CD4-positive, alpha-beta memory T cell (primary cell): ENCODE measurements at regions not wholly inside any gene's neighbourhood (a gene's known extent, or its start where the extent isn't known, plus 50 kb on each side); places are given as distances from the start of the nearest gene placed in this dataset.
"Not testable (repeated sequence)": the region's sequence is repeated elsewhere in the genome, so short reads cannot be mapped to it uniquely, and the experiment has no call there.

Experiments
- CTCF ChIA-PET: fragments of 350-600 bp; sonication (Branson Sonifier 250); formaldehyde crosslinking; loops from one replicate; lab custom pipeline; 2021; ENCODE audit warnings: inconsistent platforms; ENCODE audit not compliant: partially characterized antibody; lab: Charles Lee
- POLR2A ChIA-PET: fragments of 350-600 bp; sonication (Branson Sonifier 250); formaldehyde crosslinking; loops from one replicate; lab custom pipeline; 2021; ENCODE audit not compliant: partially characterized antibody; lab: Charles Lee
- DNase-seq, 5 donors: peaks; one replicate each; pipeline versions ENCODE4 v3.0.0 to v3.0.0-alpha.2; 2020 to 2022; ENCODE audit warnings: mixed read lengths in 1 of 5
- H3K27ac ChIP-seq: one replicate; pipeline ENCODE4 v1.7.0; 2013; ENCODE audit warnings: low read depth, low read length
- H3K27me3 ChIP-seq: 2 replicates; pipeline ENCODE4 v1.7.0; 2013; ENCODE audit warnings: mild to moderate bottlenecking, low read length, moderate library complexity; ENCODE audit not compliant: insufficient read depth
- H3K36me3 ChIP-seq: 2 replicates; pipeline ENCODE4 v1.7.0; 2013; ENCODE audit warnings: mild to moderate bottlenecking, low read length, moderate library complexity; ENCODE audit not compliant: insufficient read depth
- H3K4me1 ChIP-seq: 2 replicates; pipeline ENCODE4 v1.7.0; 2013; ENCODE audit warnings: mild to moderate bottlenecking, low read length, moderate library complexity; ENCODE audit not compliant: insufficient read depth
- H3K4me3 ChIP-seq, 2 donors: one replicate each; pipeline ENCODE4 v1.7.0; 2013; ENCODE audit warnings: low read length in 2 of 2, mild to moderate bottlenecking in 1 of 2
- H3K9me3 ChIP-seq, 2 donors: one replicate each; pipeline ENCODE4 v1.7.0; 2013; ENCODE audit warnings: low read length in 2 of 2, control low read depth in 1 of 2; ENCODE audit not compliant: control insufficient read depth in 1 of 2
- H3K27ac Mint-ChIP-seq, 7 donors: one replicate each; pipeline ENCODE4 v1.8.0; 2020 to 2021; ENCODE audit warnings: mixed read lengths in 7 of 7, mild to moderate bottlenecking in 6 of 7, inconsistent platforms in 3 of 7, moderate library complexity in 3 of 7
- H3K27me3 Mint-ChIP-seq, 2 donors: one replicate each; pipeline ENCODE4 v1.8.0; 2020 to 2021; ENCODE audit warnings: mixed read lengths in 2 of 2
- H3K36me3 Mint-ChIP-seq, 2 donors: one replicate each; pipeline ENCODE4 v1.8.0; 2020 to 2021; ENCODE audit warnings: mixed read lengths in 2 of 2, inconsistent platforms in 1 of 2, mild to moderate bottlenecking in 1 of 2
- H3K4me1 Mint-ChIP-seq, 4 donors: one replicate each; pipeline ENCODE4 v1.8.0; 2020 to 2021; ENCODE audit warnings: mixed read lengths in 4 of 4, mild to moderate bottlenecking in 1 of 4
- H3K4me3 Mint-ChIP-seq, 8 donors: one replicate each; pipeline ENCODE4 v1.8.0; 2020 to 2021; ENCODE audit warnings: mixed read lengths in 8 of 8, mild to moderate bottlenecking in 7 of 8, moderate library complexity in 6 of 8, inconsistent platforms in 3 of 8
- H3K9me3 Mint-ChIP-seq, 8 donors: one replicate each; pipeline ENCODE4 v1.8.0; 2020 to 2021; ENCODE audit warnings: mixed read lengths in 8 of 8, mild to moderate bottlenecking in 5 of 8, inconsistent platforms in 3 of 8, moderate library complexity in 1 of 8
- intact Hi-C: fragments of 100-400 bp; cut with micrococcal nuclease; formaldehyde crosslinking; loops from one replicate; pipeline ENCODE4 v1.15.1; 2023

DNA sequence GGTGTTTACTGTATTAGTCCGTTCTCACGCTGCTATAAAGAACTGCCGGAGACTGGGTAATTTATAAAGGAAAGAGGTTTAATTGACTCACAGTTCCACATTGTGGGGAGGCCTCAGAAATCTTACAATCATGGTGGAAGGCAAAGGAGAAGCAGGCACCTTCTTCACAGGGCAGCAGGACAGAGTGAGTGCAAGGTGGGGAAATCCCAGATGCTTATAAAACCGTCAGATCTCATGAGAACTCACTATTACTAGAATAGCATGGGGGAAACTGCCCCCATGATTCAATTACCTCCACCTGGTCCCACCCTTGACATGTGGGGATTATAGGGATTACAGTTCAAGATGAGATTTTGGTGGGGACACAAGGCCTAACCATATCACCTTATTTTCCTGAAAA is 60.1 kb upstream of the IFNGR1 start:
- POLR2A ChIA-PET, H3K36me3 ChIP-seq, H3K9me3 ChIP-seq, CTCF ChIA-PET, intact Hi-C loops, H3K9me3 Mint-ChIP-seq, DNase-seq, H3K36me3 Mint-ChIP-seq, H3K27ac ChIP-seq, H3K27ac Mint-ChIP-seq, H3K27me3 ChIP-seq, H3K4me3 Mint-ChIP-seq, H3K4me1 Mint-ChIP-seq, H3K4me3 ChIP-seq, H3K4me1 ChIP-seq: not testable (repeated sequence)
- H3K27me3 Mint-ChIP-seq, result peaks cover 5 to 16% of the 10 kb centered on the region in 2 donors

DNA sequence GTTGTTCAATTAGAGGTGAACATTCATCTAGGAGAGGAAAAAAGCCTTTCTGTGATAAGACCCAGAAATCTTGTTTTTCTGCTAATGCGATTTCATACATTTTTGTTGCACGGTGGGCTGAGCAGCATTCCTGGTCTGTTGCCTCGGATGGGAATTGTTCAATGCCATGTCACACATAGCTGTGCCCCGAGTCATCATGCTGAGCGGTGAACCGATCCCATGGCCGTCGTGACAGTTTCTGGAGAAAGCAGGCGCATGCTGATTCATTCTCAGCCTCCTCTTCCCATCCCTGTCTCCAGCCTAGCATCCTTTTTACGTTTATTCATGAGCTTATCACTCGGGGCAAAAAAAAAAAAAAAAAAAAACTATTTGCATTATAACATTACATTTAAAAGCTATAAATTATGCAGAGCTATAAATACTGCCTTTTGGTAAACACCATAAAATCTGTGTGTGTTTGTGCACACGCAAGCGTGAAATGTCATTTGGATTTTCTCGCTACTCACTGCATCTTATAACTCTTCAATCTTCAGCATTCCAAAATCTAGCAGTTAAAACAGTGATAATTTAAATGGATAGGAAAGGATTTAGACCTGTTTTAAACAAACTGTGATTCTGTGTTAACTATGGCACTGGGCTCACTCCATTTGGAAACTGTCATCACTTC is 58.9 kb upstream of the IFNGR1 start:
- Histone ChIP-seq H3K9me3 (no peaks in the 10 kb centered on the region), H3K4me1 (no peaks in the 10 kb centered on the region), H3K27ac (no peak overlapping the region), H3K4me3 (no peak overlapping the region), H3K36me3 (no peaks in the 10 kb centered on the region), H3K27me3 (no peaks in the 10 kb centered on the region)
- Mint-ChIP-seq H3K4me1 (peaks cover 0 to 3% (median 0%) of the 10 kb centered on the region in 4 donors), H3K27me3 (peaks cover 5 to 12% of the 10 kb centered on the region in 2 donors), H3K27ac (no peak overlapping the region), H3K9me3 (no peaks in the 10 kb centered on the region), H3K4me3 (no peak overlapping the region), H3K36me3 (no peaks in the 10 kb centered on the region)
- ChIA-PET POLR2A (no interaction called here), CTCF (interaction anchor here (0.9 to 1.8 kb wide), 6 partner anchors 9 to 364 kb away, joined by 3 to 6 read pairs (median 4); no protein-coding TSS in a partner anchor)
- intact Hi-C loops, result no loop called here
- no peak for DNase-seq

DNA sequence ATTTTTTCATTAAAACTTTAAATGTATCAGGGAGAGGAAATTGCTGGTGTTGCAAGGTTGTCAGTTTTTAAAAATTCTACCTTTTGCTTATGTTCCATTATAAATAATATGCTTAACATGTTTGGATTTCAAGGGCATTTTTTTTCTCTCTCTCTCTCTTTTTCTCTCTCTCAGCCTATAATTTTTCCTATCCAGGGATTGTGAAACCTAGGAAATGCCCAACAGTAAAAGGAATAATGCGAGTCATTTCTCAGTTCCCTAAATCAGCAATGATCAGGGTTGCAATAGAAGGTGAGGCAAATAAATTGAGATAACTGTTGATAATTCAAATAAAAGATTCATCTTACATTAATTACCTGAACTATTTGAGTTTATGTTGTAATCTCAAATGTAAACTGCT is 53.2 kb upstream of the IFNGR1 start:
- Histone ChIP-seq H3K36me3 (no peaks in the 10 kb centered on the region), H3K27ac (no peak overlapping the region), H3K9me3 (no peaks in the 10 kb centered on the region), H3K4me3 (no peak overlapping the region), H3K27me3 (no peaks in the 10 kb centered on the region), H3K4me1 (peaks cover 6% of the 10 kb centered on the region)
- no peaks in the 10 kb centered on the region for H3K36me3 Mint-ChIP-seq
- no peaks in the 10 kb centered on the region for H3K27me3 Mint-ChIP-seq
- no peak overlapping the region for H3K4me3 Mint-ChIP-seq
- no peaks in the 10 kb centered on the region for H3K9me3 Mint-ChIP-seq
- CTCF ChIA-PET, result interaction anchor here (1.1 to 1.7 kb wide), 3 partner anchors 41 to 369 kb away, joined by 4 to 10 read pairs (median 5); no protein-coding TSS in a partner anchor
- H3K27ac Mint-ChIP-seq, result no peak overlapping the region
- intact Hi-C loops, result no loop called here
- DNase-seq, result no peak
- POLR2A ChIA-PET, result interaction anchor here (1.5 kb wide), 1 partner anchor 42 kb away, joined by 4 read pairs; no protein-coding TSS in a partner anchor
- peaks cover 2 to 19% (median 11%) of the 10 kb centered on the region in 4 donors for H3K4me1 Mint-ChIP-seq

DNA sequence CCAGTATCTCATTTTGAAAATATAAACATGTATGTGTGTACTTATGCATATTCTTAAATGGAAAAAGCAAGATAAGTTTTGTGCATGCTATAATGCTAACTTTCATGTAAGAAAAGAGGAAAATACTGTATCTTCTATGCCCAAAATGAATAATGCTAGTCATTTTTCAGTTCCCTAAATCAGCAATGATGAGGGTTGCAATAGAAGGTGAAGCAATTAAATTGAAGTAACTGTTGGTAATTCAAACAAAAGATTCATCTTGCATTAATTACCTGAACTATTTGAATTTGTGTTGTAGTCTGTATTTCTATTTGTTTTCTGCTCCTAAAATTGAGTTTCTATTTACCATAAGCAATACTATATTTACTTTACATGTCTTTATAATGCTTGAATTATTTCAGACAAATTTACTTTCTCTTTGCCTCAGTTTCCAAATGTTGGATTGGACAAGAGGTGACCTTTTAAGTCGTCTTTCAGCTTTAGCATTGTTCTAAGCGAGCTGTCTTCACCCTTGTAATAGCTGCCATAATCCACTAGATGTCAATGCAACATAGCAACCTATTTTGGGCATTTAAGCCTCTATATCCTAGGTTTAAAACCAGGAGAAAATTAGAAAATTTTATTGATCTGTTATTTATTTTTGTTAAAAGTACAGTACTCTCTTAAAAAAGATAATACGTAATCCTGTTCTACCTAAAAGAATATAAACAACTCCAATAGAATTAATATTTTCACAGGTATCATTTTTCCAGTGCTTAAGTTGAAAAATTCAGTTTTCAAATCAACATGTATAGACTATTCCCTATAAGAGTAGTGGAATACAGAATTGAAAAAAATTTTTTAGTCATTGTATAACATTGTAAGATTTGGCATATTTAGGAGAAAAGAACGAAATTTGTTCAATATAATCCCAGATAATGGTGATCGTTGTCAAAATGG is 52.3 kb upstream of the IFNGR1 start:
- H3K9me3 ChIP-seq, result no peaks in the 10 kb centered on the region
- H3K4me3 Mint-ChIP-seq, result no peak overlapping the region
- H3K36me3 Mint-ChIP-seq, result no peaks in the 10 kb centered on the region
- H3K27me3 ChIP-seq, result no peaks in the 10 kb centered on the region
- POLR2A ChIA-PET, result interaction anchor here (1.5 kb wide), 1 partner anchor 43 kb away, joined by 4 read pairs; no protein-coding TSS in a partner anchor
- H3K4me3 ChIP-seq, result no peak overlapping the region
- H3K4me1 Mint-ChIP-seq, result peaks cover 2 to 19% (median 12%) of the 10 kb centered on the region in 4 donors
- CTCF ChIA-PET, result interaction anchor here (0.7 to 2.7 kb wide), 9 partner anchors 42 to 370 kb away, joined by 3 to 10 read pairs (median 5); no protein-coding TSS in a partner anchor
- peaks cover 6% of the 10 kb centered on the region for H3K4me1 ChIP-seq
- intact Hi-C loops, result loop anchor here (1.0 kb wide), 6 partner anchors 43 to 370 kb away; no protein-coding TSS in a partner anchor
- DNase-seq, result peak in 4 of 5 donors; percentile 26 to 36 (median 33)
- no peaks in the 10 kb centered on the region for H3K36me3 ChIP-seq
- H3K27ac ChIP-seq, result no peak overlapping the region
- no peak overlapping the region for H3K27ac Mint-ChIP-seq
- H3K9me3 Mint-ChIP-seq, result no peaks in the 10 kb centered on the region
- H3K27me3 Mint-ChIP-seq, result no peaks in the 10 kb centered on the region

DNA sequence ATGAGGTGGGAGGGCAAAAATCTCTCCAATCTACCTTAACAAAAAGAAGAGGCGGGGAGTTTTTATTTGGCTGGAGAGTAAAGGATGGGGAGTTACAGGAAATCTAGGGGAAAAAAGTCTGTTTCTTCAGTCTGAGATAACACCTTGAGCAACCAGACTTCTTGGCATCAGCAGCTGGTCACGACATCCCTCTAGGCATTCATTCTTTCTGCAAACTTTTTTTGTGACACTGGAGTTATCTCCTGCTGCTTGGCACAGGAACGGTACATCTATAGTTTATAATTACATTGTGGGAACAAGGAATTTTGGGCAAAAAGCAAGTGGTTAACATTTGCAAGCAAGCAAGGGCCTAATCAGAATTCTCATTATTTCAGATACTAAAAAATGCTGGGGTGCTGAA is 50.6 kb upstream of the IFNGR1 start:
- H3K27ac ChIP-seq, result no peak overlapping the region
- H3K36me3 ChIP-seq, result no peaks in the 10 kb centered on the region
- peaks cover 6% of the 10 kb centered on the region for H3K4me1 ChIP-seq
- intact Hi-C loops, result loop anchor here (5.0 kb wide), 1 partner anchor 38 kb away; no protein-coding TSS in a partner anchor
- DNase-seq, result no peak
- ChIA-PET CTCF (interaction anchor here (0.6 to 2.7 kb wide), 8 partner anchors 7 to 372 kb away, joined by 3 to 10 read pairs (median 4); no protein-coding TSS in a partner anchor), POLR2A (interaction anchor here (1.1 kb wide), 2 partner anchors 8 to 50 kb away, joined by 3 to 4 read pairs; no protein-coding TSS in a partner anchor)
- Mint-ChIP-seq H3K27me3 (peaks cover 1 to 3% of the 10 kb centered on the region in 2 donors), H3K4me3 (peak overlapping the region in 4 of 8 donors; percentile 19 to 65 (median 42)), H3K36me3 (no peaks in the 10 kb centered on the region), H3K4me1 (peaks cover 3 to 19% (median 12%) of the 10 kb centered on the region in 4 donors), H3K9me3 (no peaks in the 10 kb centered on the region), H3K27ac (peak overlapping the region; percentile 26 to 89 (median 78))
- H3K9me3 ChIP-seq, result no peaks in the 10 kb centered on the region
- no peaks in the 10 kb centered on the region for H3K27me3 ChIP-seq
- H3K4me3 ChIP-seq, result no peak overlapping the region

DNA sequence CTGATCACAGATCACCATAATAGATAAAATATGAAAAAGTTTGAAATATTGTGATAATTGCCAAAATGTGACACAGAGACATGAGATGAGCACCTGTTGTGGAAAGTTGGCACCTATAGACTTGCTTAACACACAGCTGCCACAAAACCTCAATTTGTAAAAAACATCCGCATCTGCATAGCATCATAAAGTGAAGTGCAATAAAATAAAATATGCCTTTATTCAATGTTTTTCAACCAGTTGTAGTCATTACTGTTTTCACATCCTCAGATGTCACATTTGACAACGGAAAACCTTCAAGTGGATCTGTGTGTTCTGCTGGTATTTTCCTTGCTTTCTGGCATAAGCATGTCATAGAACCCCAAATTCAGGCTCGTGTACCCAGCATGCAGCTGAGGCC is 50.2 kb upstream of the IFNGR1 start:
- Histone ChIP-seq H3K27me3 (no peaks in the 10 kb centered on the region), H3K9me3 (no peaks in the 10 kb centered on the region), H3K4me3 (no peak overlapping the region), H3K4me1 (peaks cover 6% of the 10 kb centered on the region), H3K27ac (no peak overlapping the region), H3K36me3 (no peaks in the 10 kb centered on the region)
- H3K9me3 Mint-ChIP-seq, result no peaks in the 10 kb centered on the region
- CTCF ChIA-PET, result interaction anchor here (1.6 to 2.7 kb wide), 2 partner anchors 8 to 146 kb away, joined by 5 to 10 read pairs; no protein-coding TSS in a partner anchor
- H3K4me1 Mint-ChIP-seq, result peaks cover 3 to 19% (median 12%) of the 10 kb centered on the region in 4 donors
- H3K27me3 Mint-ChIP-seq, result peaks cover 1 to 3% of the 10 kb centered on the region in 2 donors
- POLR2A ChIA-PET, result no interaction called here
- DNase-seq, result peak in 4 of 5 donors; percentile 4 to 16 (median 10)
- no peaks in the 10 kb centered on the region for H3K36me3 Mint-ChIP-seq
- intact Hi-C loops, result loop anchor here (5.0 kb wide), 1 partner anchor 37 kb away; no protein-coding TSS in a partner anchor
- peak overlapping the region; percentile 26 to 89 (median 78) for H3K27ac Mint-ChIP-seq
- peak overlapping the region in 4 of 8 donors; percentile 19 to 65 (median 42) for H3K4me3 Mint-ChIP-seq
